Panc1 (cell line): ENCODE measurements at regions not wholly inside any gene's neighbourhood (a gene's known extent, or its start where the extent isn't known, plus 50 kb on each side); places are given as distances from the start of the nearest gene placed in this dataset.

Experiments
- ATAC-seq: fragments of 200-7000 bp; cut with Tn5 transposase; 2 replicates; pipeline ENCODE4 v1.9.1; 2020; ENCODE audit warnings: mild to moderate bottlenecking, moderate library complexity
- BruUV-seq: library from RNA; stranded (reverse); fragments of 400-500 nt; replicated peaks from 2 replicates; lab custom pipeline; 2021; lab: Mats Ljungman, UMichigan
- CTCF ChIA-PET: fragments of 300-600 bp; sonication (Branson Sonifier 250); formaldehyde crosslinking; loops from one replicate; lab custom pipeline; 2022; ENCODE audit warnings: antibody characterized with exemption; lab: Charles Lee
- POLR2A ChIA-PET: fragments of 300-600 bp; sonication (Branson Sonifier 250); formaldehyde crosslinking; loops from one replicate; lab custom pipeline; 2022; ENCODE audit warnings: antibody characterized with exemption; lab: Charles Lee
- DNase-seq: peaks from one replicate; pipeline ENCODE4 v3.0.0-alpha.2; 2010; ENCODE audit warnings: low read depth, low spot score
- H3K27ac ChIP-seq: 2 replicates; pipeline ENCODE4 v1.5.1; 2011; ENCODE audit warnings: mild to moderate bottlenecking, low read length, inconsistent platforms
- H3K27me3 ChIP-seq: fragments of 200-500 bp; sonication (Bioruptor generic); 2 replicates; pipeline ENCODE4 v1.6.0; 2014; ENCODE audit warnings: low read length, inconsistent platforms; ENCODE audit not compliant: control insufficient read depth, insufficient read depth
- H3K36me3 ChIP-seq: fragments of 200-500 bp; sonication (Bioruptor generic); 2 replicates; pipeline ENCODE4 v1.5.1; 2014; ENCODE audit warnings: inconsistent platforms, mild to moderate bottlenecking, low read length, moderate library complexity; ENCODE audit not compliant: control insufficient read depth, insufficient read depth
- H3K4me1 ChIP-seq: 2 replicates; pipeline ENCODE4 v1.5.1; 2011; ENCODE audit warnings: inconsistent platforms, mild to moderate bottlenecking, low read length, moderate library complexity; ENCODE audit not compliant: control insufficient read depth, insufficient read depth
- H3K4me3 ChIP-seq, 2 experiments: 2 replicates each; pipeline ENCODE4 v1.5.1; 2011 to 2012; ENCODE audit warnings: low read depth in 2 of 2, low read length in 2 of 2, mild to moderate bottlenecking in 2 of 2, inconsistent platforms in 1 of 2, moderate library complexity in 1 of 2
- H3K9me3 ChIP-seq: fragments of 200-500 bp; sonication (Bioruptor generic); 2 replicates; pipeline ENCODE4 v1.5.1; 2014; ENCODE audit warnings: low read depth, mild to moderate bottlenecking, inconsistent platforms, low read length, moderate library complexity; ENCODE audit not compliant: control insufficient read depth, insufficient read depth
- POLR2AphosphoS5 ChIP-seq: IDR thresholded peaks from 2 replicates; pipeline ENCODE4 v1.6.1; 2012; ENCODE audit warnings: mild to moderate bottlenecking, low read depth, low read length, moderate library complexity
- SIN3A ChIP-seq: IDR thresholded peaks from 2 replicates; pipeline ENCODE4 v1.6.1; 2012; ENCODE audit warnings: low read depth, mild to moderate bottlenecking, low read length, moderate library complexity, borderline replicate concordance; ENCODE audit not compliant: insufficient read depth
- TCF7L2 ChIP-seq: IDR thresholded peaks from 2 replicates; pipeline ENCODE4 v1.6.1; 2011; ENCODE audit warnings: mild to moderate bottlenecking, low read depth, low read length, inconsistent platforms
- in situ Hi-C: cut with HindIII; loops from 2 replicates; pipeline ENCODE4 v1.10.0; 2016; ENCODE audit warnings: low sequenced_read_pairs, low pct_unique_long_range_greater_than_20kb
- intact Hi-C: fragments of 100-400 bp; cut with micrococcal nuclease; formaldehyde crosslinking; loops from one replicate; pipeline ENCODE4 v1.10.0; 2022; ENCODE audit not compliant: unreplicated experiment
- TF ChIP-seq, protein P1 (sequence below), 2 experiments: IDR thresholded peaks; 2 replicates each; pipeline ENCODE4 v1.6.1; 2011 to 2012; ENCODE audit warnings: low read depth in 2 of 2, control low read depth in 1 of 2, low read length in 1 of 2, mild to moderate bottlenecking in 1 of 2, moderate library complexity in 1 of 2; ENCODE audit not compliant: insufficient read depth in 1 of 2
- TF ChIP-seq, protein P2 (sequence below): fragments of 450-650 bp; IDR thresholded peaks from 2 replicates; pipeline ENCODE4 v1.5.1; 2017; ENCODE audit warnings: mild to moderate bottlenecking

DNA sequence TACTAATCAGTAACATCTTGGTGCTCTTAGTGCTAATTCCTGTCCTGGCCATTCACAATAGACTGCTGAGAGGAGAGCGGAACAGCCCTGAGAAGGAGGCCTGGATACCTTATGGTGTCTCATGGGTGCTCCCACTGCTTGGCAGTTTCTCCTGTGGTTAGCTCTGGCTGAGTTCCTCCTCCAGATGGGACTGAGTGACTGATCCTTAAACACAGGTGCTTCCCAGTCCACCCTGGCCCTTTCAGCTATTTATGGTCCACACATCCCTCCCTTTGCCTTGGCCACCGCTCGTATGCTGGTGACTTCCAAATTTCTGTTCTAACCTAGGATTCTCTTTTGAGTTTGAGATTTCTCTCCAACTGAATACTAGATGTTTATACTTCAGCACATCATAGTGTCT is 157.0 kb upstream of the CACNA1E start:
- Histone ChIP-seq H3K36me3 (no peaks in the 10 kb centered on the region), H3K27me3 (no peaks in the 10 kb centered on the region), H3K27ac (no peak overlapping the region), H3K4me3 (no peak overlapping the region), H3K4me1 (no peaks in the 10 kb centered on the region), H3K9me3 (no peaks in the 10 kb centered on the region)
- ATAC-seq: no peak
- in situ Hi-C loops (no loop called here), intact Hi-C loops (no loop called here)
- ChIA-PET POLR2A (no interaction called here), CTCF (no interaction called here)
- DNase-seq: no peak
- no peak for TF ChIP-seq POLR2AphosphoS5
- TF ChIP-seq, protein P1, sequence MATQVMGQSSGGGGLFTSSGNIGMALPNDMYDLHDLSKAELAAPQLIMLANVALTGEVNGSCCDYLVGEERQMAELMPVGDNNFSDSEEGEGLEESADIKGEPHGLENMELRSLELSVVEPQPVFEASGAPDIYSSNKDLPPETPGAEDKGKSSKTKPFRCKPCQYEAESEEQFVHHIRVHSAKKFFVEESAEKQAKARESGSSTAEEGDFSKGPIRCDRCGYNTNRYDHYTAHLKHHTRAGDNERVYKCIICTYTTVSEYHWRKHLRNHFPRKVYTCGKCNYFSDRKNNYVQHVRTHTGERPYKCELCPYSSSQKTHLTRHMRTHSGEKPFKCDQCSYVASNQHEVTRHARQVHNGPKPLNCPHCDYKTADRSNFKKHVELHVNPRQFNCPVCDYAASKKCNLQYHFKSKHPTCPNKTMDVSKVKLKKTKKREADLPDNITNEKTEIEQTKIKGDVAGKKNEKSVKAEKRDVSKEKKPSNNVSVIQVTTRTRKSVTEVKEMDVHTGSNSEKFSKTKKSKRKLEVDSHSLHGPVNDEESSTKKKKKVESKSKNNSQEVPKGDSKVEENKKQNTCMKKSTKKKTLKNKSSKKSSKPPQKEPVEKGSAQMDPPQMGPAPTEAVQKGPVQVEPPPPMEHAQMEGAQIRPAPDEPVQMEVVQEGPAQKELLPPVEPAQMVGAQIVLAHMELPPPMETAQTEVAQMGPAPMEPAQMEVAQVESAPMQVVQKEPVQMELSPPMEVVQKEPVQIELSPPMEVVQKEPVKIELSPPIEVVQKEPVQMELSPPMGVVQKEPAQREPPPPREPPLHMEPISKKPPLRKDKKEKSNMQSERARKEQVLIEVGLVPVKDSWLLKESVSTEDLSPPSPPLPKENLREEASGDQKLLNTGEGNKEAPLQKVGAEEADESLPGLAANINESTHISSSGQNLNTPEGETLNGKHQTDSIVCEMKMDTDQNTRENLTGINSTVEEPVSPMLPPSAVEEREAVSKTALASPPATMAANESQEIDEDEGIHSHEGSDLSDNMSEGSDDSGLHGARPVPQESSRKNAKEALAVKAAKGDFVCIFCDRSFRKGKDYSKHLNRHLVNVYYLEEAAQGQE (IDR thresholded peaks at IDR 0.05; ENCODE audit: insufficient read depth in 1 of 2, low read depth in 2 of 2, low read length in 1 of 2): no peak
- TF ChIP-seq, protein P2, sequence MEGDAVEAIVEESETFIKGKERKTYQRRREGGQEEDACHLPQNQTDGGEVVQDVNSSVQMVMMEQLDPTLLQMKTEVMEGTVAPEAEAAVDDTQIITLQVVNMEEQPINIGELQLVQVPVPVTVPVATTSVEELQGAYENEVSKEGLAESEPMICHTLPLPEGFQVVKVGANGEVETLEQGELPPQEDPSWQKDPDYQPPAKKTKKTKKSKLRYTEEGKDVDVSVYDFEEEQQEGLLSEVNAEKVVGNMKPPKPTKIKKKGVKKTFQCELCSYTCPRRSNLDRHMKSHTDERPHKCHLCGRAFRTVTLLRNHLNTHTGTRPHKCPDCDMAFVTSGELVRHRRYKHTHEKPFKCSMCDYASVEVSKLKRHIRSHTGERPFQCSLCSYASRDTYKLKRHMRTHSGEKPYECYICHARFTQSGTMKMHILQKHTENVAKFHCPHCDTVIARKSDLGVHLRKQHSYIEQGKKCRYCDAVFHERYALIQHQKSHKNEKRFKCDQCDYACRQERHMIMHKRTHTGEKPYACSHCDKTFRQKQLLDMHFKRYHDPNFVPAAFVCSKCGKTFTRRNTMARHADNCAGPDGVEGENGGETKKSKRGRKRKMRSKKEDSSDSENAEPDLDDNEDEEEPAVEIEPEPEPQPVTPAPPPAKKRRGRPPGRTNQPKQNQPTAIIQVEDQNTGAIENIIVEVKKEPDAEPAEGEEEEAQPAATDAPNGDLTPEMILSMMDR: no peak
- no peak for TF ChIP-seq SIN3A
- TF ChIP-seq TCF7L2: no peak
- no TSS peak for BruUV-seq

DNA sequence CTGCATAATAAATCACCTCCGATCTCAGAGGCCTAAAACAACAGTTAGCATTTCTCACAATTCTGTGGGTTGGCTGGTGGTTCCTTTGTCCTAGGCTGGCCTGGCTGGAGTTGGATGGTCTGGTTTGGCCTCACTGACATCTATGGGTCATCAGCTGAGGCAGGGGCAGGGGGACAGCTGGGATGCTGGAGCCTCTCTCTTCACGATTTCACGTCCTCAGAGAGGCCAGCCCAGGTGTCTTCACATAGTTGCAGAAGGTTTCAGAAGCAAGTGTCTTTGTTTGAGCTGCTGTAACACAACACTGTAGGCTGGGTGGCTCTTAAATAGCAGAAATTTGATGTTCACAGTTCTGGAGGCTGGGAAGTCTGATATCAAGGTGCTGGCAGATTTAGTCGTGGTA is 155.5 kb upstream of the CACNA1E start:
- intact Hi-C loops (no loop called here), in situ Hi-C loops (no loop called here)
- H3K27me3 ChIP-seq: no peaks in the 10 kb centered on the region
- no peaks in the 10 kb centered on the region for H3K36me3 ChIP-seq
- DNase-seq (no peak), ATAC-seq (no peak)
- H3K9me3 ChIP-seq: no peaks in the 10 kb centered on the region
- POLR2A ChIA-PET: no interaction called here
- no TSS peak for BruUV-seq
- TF ChIP-seq, protein P2: no peak
- TF ChIP-seq, protein P1 (IDR thresholded peaks at IDR 0.05; ENCODE audit: insufficient read depth in 1 of 2, low read depth in 2 of 2, low read length in 1 of 2): no peak
- TF ChIP-seq SIN3A: no peak
- TF ChIP-seq TCF7L2: no peak
- no peak for TF ChIP-seq POLR2AphosphoS5
- no peak overlapping the region for H3K27ac ChIP-seq
- no peaks in the 10 kb centered on the region for H3K4me1 ChIP-seq
- no peak overlapping the region for H3K4me3 ChIP-seq
- CTCF ChIA-PET: no interaction called here
